HK-2 (cell line): ENCODE measurements at regions not wholly inside any gene's neighbourhood (a gene's known extent, or its start where the extent isn't known, plus 50 kb on each side); places are given as distances from the start of the nearest gene placed in this dataset.
"Not testable (repeated sequence)": the region's sequence is repeated elsewhere in the genome, so short reads cannot be mapped to it uniquely, and the experiment has no call there.

ENCODE experiments used
- DNase-seq: peaks from one replicate; pipeline ENCODE4 v3.0.0-alpha.2; 2018; ENCODE audit not compliant: unreplicated experiment

- no peak for DNase-seq
Measured at GRCh38 chr3:132084982-132085381, 50.2 kb upstream of the CPNE4 start.

GRCh38 chr3:132087356-132087755 is 52.5 kb upstream of the CPNE4 start:
- no peak for DNase-seq

GRCh38 chr3:132088291-132088690 is 53.5 kb upstream of the CPNE4 start:
- no peak for DNase-seq

GRCh38 chr3:132090921-132091320 is 56.1 kb upstream of the CPNE4 start:
- DNase-seq: no peak

- DNase-seq: no peak
Measured at GRCh38 chr3:132116601-132117000, 81.8 kb upstream of the CPNE4 start.

- DNase-seq: no peak
Measured at GRCh38 chr3:132117642-132118041, 82.8 kb upstream of the CPNE4 start.

GRCh38 chr3:132119531-132119930 is 84.7 kb upstream of the CPNE4 start:
- no peak for DNase-seq

GRCh38 chr3:132124096-132124495 is 89.3 kb upstream of the CPNE4 start:
- no peak for DNase-seq

GRCh38 chr3:132124651-132125284 is 90.0 kb upstream of the CPNE4 start:
- no peak for DNase-seq

GRCh38 chr3:132134611-132135010 is 99.8 kb upstream of the CPNE4 start:
- DNase-seq: no peak

- peak; percentile 57 for DNase-seq
Measured at GRCh38 chr3:132135628-132136333, 101.0 kb upstream of the CPNE4 start.

- DNase-seq: no peak
Measured at GRCh38 chr3:132136334-132136716, 101.5 kb upstream of the CPNE4 start.

GRCh38 chr3:132136902-132137301 is 102.1 kb upstream of the CPNE4 start:
- not testable (repeated sequence) for DNase-seq

GRCh38 chr3:132145833-132146232 is 111.0 kb upstream of the CPNE4 start:
- no peak for DNase-seq

- no peak for DNase-seq
Measured at GRCh38 chr3:132154619-132155018, 119.8 kb upstream of the CPNE4 start.

- no peak for DNase-seq
Measured at GRCh38 chr3:132159145-132159544, 124.3 kb upstream of the CPNE4 start.

- DNase-seq: no peak
Measured at GRCh38 chr3:132160198-132160597, 125.4 kb upstream of the CPNE4 start.

- DNase-seq: no peak
Measured at GRCh38 chr3:132161608-132162007, 126.8 kb upstream of the CPNE4 start.

GRCh38 chr3:132164469-132165092 is 129.8 kb upstream of the CPNE4 start:
- no peak for DNase-seq

GRCh38 chr3:132167870-132168269 is 133.1 kb upstream of the CPNE4 start:
- no peak for DNase-seq

- DNase-seq: no peak
Measured at GRCh38 chr3:132174500-132174899, 139.7 kb upstream of the CPNE4 start.

- DNase-seq: no peak
Measured at GRCh38 chr3:132180337-132180791, 136.8 kb upstream of the ACP3 start.

GRCh38 chr3:132183811-132184210 is 133.4 kb upstream of the ACP3 start:
- DNase-seq: no peak
